ENCODE measurements at regions not wholly inside any gene's neighbourhood (a gene's known extent, or its start where the extent isn't known, plus 50 kb on each side); places are given as distances from the start of the nearest gene placed in this dataset.
A peak's percentile ranks its signal among the peaks of the same experiment; 100 is the strongest.
"Not testable (repeated sequence)": the region's sequence is repeated elsewhere in the genome, so short reads cannot be mapped to it uniquely, and the experiment has no call there.

DNA sequence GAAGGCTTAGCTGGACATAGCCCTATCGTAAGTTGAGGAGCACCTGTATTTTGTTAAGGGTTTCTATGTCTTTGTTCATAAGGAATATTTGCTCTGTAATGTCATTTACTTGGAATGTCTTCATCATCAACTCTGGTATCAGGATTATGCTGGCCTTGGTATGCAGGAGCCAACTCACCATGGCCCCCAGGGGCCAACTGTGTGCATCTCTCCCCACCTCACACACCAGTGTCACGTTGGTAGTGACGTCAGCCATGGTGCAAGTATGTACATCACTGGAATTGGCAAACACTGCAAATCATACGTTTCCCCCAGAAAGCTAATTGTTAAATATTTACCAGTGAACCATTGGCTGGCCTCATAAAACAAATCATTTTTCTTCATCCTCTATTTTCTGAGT, 70.8 kb downstream of the YTHDF1 start:
- H3K27ac Mint-ChIP-seq: no peak overlapping the region
- no peak for ATAC-seq
- no peaks in the 10 kb centered on the region for H3K36me3 Mint-ChIP-seq (ENCODE audit: low read depth)
- H3K9me3 Mint-ChIP-seq: peaks cover 13% of the 10 kb centered on the region
- DNase-seq: no peak
- peaks cover 15% of the 10 kb centered on the region for H3K27me3 Mint-ChIP-seq
- H3K4me1 Mint-ChIP-seq: no peaks in the 10 kb centered on the region
- no peak overlapping the region for H3K4me3 Mint-ChIP-seq

DNA sequence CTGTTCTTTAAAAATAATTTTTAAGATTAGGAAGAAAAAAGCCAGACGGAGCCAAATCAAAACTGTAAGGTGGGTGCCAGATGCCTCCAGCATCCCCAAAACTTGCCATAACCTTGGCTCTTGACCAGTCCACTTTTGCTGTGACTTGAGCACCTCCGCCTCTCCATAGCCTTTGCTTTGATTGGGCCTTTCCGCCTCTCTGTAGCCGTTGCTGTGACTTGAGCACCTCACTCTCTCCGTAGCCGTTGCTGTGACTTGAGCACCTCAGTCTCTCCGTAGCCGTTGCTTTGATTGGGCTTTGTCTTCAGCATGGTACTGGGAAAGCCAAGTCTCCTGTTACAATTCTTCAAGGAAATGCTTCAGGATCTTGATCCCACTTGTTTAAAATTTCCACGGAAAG, 73.0 kb downstream of the YTHDF1 start:
- Mint-ChIP-seq H3K4me3 (no peak overlapping the region), H3K27ac (no peak overlapping the region), H3K36me3 (ENCODE audit: low read depth) (no peaks in the 10 kb centered on the region), H3K4me1 (no peaks in the 10 kb centered on the region), H3K27me3 (peaks cover 11% of the 10 kb centered on the region), H3K9me3 (peaks cover 6% of the 10 kb centered on the region)
- DNase-seq: no peak
- no peak for ATAC-seq

DNA sequence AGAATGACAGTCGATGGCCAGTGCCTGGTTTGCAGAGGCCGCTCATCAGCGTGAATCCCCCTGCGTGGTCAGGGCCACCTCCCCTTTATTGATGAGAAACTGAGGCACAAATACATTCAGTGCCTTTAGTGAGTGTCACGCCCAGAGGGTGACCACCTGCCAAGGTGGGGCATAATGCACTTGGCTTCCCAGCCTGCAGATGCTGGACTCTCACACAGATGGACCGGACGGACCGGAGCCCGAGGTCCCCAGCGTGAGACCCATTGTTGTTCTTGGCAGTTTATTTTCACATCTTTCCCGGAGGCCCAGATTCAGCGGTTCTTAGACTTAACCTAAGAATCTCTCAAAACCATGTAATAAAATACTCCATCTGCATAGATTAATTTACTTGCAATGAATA, 74.4 kb downstream of the YTHDF1 start:
- H3K9me3 Mint-ChIP-seq: no peaks in the 10 kb centered on the region
- H3K4me3 Mint-ChIP-seq: no peak overlapping the region
- no peak overlapping the region for H3K27ac Mint-ChIP-seq

DNA sequence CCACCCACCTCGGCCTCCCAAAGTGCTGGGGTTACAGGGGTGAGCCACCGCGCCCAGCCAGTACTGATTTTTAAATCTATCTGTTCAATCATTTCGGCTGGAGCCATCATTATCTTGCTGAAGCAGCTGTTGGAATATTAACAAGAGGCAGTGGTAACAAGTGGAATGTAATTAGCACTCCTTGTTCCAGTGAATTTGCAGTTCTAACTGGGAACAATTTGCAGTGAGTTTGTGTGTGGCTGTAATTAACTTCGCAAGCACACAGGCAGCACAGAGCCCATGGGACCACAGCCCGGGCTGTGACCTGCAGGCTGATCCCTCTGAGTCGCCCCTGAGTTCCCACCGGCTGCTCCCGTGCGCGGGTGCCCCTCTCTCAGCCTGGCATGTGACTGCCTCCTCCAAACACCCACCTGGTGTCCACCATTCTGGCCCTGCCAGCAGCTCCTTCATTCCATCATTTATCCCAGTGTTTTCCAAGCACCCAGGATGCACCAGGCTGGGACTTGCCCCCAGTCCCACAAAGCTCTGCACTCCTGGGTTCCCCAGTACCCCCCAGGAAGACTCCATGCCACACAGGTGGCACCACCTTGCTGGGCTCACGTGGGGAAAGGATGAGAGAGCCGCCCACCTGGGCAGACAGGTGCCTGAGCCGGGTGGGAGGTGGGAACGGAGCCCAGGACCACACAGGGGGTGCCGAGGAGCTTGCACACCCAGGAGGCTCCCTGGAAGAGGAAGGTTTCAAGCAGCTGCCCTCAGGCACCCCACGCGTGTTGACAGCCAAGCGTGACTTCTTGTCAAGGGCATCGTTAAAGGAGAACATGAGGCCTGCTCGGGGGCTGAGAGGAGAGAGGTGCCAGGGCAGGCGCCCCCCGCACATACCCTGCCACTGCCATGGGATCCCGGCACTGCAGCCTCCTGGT, 75.2 kb downstream of the YTHDF1 start:
- Mint-ChIP-seq H3K4me1 (no peaks in the 10 kb centered on the region), H3K27me3 (peaks cover 7% of the 10 kb centered on the region)

More for the DNA sequence above, 74.4 kb downstream of the YTHDF1 start:
- H3K27me3 Mint-ChIP-seq: peaks cover 7% of the 10 kb centered on the region
- H3K4me1 Mint-ChIP-seq: no peaks in the 10 kb centered on the region
- H3K36me3 Mint-ChIP-seq (ENCODE audit: low read depth): no peaks in the 10 kb centered on the region
- DNase-seq (no peak), ATAC-seq (no peak)

DNA sequence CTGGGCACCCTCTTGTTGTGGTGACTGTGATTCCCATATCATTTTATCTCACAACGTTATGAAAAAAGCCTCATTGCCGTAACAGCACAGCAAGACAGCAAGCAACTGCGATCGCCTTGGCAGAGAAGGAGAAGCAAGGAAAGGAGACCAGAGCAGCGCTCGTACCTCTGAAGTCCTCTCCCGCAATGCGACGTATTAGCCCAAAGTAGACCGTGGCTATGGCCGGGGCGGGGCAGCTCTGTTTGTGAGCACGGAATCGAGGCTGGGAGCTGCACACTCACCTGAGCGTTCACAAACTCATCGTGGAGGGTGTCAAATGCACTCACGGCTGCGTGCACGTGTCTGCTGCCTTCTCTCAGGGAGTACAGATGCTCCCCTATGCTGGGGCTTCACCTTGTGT, 76.1 kb downstream of the YTHDF1 start:
- Mint-ChIP-seq H3K36me3 (ENCODE audit: low read depth) (no peaks in the 10 kb centered on the region), H3K4me1 (no peaks in the 10 kb centered on the region), H3K9me3 (no peaks in the 10 kb centered on the region), H3K27me3 (peaks cover 7% of the 10 kb centered on the region), H3K27ac (no peak overlapping the region), H3K4me3 (no peak overlapping the region)
- no peak for ATAC-seq
- no peak for DNase-seq

More for the DNA sequence above, 75.2 kb downstream of the YTHDF1 start:
- DNase-seq (no peak), ATAC-seq (no peak)
- Mint-ChIP-seq H3K27ac (no peak overlapping the region), H3K4me3 (no peak overlapping the region), H3K36me3 (ENCODE audit: low read depth) (no peaks in the 10 kb centered on the region), H3K9me3 (no peaks in the 10 kb centered on the region)

DNA sequence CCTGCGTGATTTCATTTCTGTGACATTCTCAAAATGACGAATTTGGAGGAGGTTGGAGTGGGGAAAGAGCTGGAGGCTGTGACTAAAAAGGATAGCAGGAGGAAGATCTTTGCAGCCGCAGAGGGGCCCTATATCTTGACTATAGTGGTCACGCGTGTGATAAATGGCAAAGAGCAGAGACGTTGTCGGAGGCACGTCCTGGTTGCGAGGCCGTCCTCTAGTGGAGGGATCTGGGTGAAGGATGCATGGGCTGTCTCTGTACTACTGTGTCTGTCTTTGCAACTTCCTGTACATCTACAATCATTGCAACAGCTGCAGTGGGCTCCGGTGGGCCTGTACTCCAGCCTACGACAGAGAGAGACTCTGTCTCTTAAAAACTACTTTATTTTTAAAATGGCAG, 76.6 kb downstream of the YTHDF1 start:
- no peaks in the 10 kb centered on the region for H3K4me1 Mint-ChIP-seq
- H3K36me3 Mint-ChIP-seq (ENCODE audit: low read depth): no peaks in the 10 kb centered on the region
- DNase-seq (no peak), ATAC-seq (no peak)
- H3K9me3 Mint-ChIP-seq: no peaks in the 10 kb centered on the region
- no peak overlapping the region for H3K4me3 Mint-ChIP-seq
- H3K27ac Mint-ChIP-seq: no peak overlapping the region
- H3K27me3 Mint-ChIP-seq: peaks cover 7% of the 10 kb centered on the region

DNA sequence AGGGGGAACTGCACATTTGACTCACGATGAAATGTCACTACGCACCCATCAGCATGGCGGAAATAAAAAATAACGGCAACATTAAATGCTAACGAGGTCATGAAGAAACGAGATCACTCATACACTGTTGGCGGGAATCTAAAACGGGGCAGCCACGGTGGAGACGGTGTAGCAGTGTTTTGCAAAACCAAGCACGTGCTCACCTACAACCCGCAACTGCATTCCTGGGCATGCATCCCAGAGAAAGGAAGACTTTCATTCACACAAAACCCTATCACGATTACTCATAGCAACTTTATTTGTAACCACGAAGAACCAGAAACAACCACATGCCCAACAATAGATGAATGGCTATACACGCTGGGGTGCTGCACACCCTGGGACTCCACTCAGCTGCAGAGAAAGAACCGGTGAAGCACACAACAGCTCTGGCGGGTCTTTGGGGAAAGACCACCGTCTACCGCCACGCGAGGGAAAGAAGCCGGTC, 77.0 kb downstream of the YTHDF1 start:
- peaks cover 7% of the 10 kb centered on the region for H3K27me3 Mint-ChIP-seq
- no peaks in the 10 kb centered on the region for H3K9me3 Mint-ChIP-seq
- H3K4me1 Mint-ChIP-seq: no peaks in the 10 kb centered on the region
- H3K27ac Mint-ChIP-seq: no peak overlapping the region
- ATAC-seq (no peak), DNase-seq (no peak)
- no peaks in the 10 kb centered on the region for H3K36me3 Mint-ChIP-seq (ENCODE audit: low read depth)
- H3K4me3 Mint-ChIP-seq: no peak overlapping the region

DNA sequence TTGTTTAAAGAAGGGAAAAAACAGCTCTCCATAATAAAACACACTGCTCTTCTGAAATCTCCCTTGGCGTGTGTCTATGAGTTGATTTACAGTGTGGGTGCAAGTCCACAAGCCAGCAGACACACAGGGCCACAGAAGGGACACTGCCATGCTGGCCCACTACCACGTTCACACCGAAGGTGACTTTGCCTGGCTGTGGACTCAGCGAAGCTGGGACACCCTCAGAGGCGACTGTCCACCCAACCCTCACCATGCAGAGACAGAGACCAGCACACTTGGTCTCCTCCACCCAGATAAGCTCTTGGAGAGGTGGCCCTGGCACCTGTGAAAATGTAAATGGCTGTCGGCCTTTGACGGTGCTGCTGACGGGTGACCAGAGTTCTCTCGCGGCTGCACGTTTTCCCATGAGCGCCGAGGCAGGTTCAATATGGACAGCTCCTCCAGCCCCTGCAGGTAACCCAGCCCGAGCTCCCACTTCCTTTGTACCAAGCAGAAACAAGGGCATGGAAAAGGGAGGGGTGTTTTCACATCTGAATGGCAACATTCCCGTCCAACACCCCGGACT, 78.0 kb downstream of the YTHDF1 start:
- H3K4me3 Mint-ChIP-seq: no peak overlapping the region
- ATAC-seq (no peak), DNase-seq (no peak)
- peaks cover 7% of the 10 kb centered on the region for H3K27me3 Mint-ChIP-seq
- H3K9me3 Mint-ChIP-seq: no peaks in the 10 kb centered on the region
- no peaks in the 10 kb centered on the region for H3K36me3 Mint-ChIP-seq (ENCODE audit: low read depth)
- H3K4me1 Mint-ChIP-seq: no peaks in the 10 kb centered on the region
- H3K27ac Mint-ChIP-seq: no peak overlapping the region

DNA sequence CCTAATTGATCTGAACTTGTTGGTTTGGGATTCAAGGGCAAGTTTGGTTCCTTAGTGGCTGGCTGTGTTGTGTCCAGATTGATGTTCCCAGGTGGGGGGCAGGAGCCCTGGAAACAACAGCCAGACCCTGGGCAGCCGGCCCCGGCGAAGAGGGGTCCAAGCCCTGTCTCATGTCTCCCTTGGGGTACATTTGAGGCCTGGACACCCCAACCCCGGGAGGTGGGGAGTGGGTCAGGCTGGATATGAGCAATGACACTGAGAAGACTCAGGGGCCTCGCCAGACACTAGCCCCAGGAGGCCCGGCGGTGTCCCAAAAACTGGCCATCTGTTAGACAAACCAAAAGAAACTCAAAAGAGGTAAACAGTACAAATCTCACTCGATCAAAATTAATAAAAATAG, 79.6 kb downstream of the YTHDF1 start:
- ATAC-seq: no peak
- Mint-ChIP-seq H3K27me3 (peaks cover 7% of the 10 kb centered on the region), H3K9me3 (no peaks in the 10 kb centered on the region), H3K4me1 (no peaks in the 10 kb centered on the region), H3K4me3 (no peak overlapping the region), H3K36me3 (ENCODE audit: low read depth) (no peaks in the 10 kb centered on the region), H3K27ac (no peak overlapping the region)
- DNase-seq: no peak

DNA sequence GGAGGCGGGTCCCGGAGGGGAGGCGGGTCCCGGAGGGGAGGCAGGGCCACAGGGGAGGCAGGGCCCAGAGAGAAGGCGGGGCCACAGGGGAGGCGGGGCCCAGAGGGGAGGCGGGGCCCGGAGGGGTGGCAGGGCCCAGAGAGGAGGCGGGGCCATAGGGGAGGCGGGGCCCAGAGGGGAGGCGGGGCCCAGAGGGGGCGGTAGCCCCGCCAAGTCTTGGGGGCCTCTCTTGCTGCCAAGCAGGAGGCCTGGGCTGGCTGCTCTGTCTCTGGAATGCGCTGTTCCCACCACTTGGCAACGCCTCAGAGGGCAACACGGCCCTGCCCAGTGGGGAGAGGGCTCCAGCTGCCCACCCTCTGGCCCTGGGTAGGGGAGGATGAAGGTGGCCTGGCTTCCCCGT, 80.5 kb downstream of the YTHDF1 start:
- H3K9me3 Mint-ChIP-seq: no peaks in the 10 kb centered on the region
- H3K27ac Mint-ChIP-seq: no peak overlapping the region
- ATAC-seq: no peak
- DNase-seq: no peak
- peaks cover 8% of the 10 kb centered on the region for H3K27me3 Mint-ChIP-seq
- no peaks in the 10 kb centered on the region for H3K36me3 Mint-ChIP-seq (ENCODE audit: low read depth)
- no peaks in the 10 kb centered on the region for H3K4me1 Mint-ChIP-seq
- no peak overlapping the region for H3K4me3 Mint-ChIP-seq

DNA sequence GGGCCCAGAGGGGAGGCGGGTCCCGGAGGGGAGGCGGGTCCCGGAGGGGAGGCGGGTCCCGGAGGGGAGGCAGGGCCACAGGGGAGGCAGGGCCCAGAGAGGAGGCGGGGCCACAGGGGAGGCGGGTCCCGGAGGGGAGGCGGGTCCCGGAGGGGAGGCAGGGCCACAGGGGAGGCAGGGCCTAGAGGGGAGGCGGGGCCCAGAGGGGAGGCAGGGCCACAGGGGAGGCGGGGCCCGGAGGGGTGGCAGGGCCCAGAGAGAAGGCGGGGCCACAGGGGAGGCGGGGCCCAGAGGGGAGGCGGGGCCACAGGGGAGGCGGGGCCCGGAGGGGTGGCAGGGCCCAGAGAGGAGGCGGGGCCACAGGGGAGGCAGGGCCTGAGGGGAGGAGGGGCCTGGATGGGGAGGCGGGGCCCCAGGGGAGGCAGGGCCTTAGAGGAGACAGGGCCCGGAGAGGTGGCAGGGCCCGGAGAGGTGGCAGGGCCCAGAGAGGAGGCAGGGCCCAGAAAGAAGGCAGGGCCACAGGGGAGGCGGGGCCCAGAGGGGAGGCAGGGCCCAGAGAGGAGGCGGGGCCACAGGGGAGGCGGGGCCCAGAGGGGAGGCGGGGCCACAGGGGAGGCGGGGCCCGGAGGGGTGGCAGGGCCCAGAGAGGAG, 81.1 kb downstream of the YTHDF1 start:
- H3K4me1 Mint-ChIP-seq; H3K36me3 Mint-ChIP-seq (ENCODE audit: low read depth); DNase-seq; H3K27ac Mint-ChIP-seq; ATAC-seq; H3K4me3 Mint-ChIP-seq; H3K9me3 Mint-ChIP-seq: not testable (repeated sequence)
- H3K27me3 Mint-ChIP-seq: peaks cover 10% of the 10 kb centered on the region

DNA sequence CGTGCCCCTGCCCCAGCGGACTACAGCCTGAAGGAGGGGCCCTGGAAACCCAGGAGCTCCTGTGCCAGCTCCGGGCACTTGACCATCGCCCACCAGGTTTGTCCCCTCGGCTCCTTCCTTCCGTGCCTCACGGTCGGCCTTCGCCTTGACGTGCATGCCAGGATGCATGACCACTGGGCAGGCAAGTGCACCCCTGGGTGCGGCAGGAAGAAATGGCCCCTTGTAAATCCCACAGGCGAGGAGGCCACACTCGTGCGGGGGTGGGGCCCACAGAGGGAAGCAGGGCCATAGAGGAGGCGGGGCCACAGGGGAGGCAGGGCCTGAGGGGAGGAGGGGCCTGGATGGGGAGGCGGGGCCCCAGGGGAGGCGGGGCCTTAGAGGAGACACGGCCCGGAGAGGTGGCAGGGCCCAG, 81.7 kb downstream of the YTHDF1 start:
- Mint-ChIP-seq H3K4me1 (no peaks in the 10 kb centered on the region), H3K27ac (no peak overlapping the region), H3K4me3 (no peak overlapping the region), H3K27me3 (peaks cover 10% of the 10 kb centered on the region), H3K9me3 (no peaks in the 10 kb centered on the region), H3K36me3 (ENCODE audit: low read depth) (no peaks in the 10 kb centered on the region)
- peak; percentile 31 for ATAC-seq
- DNase-seq: peak; percentile 17

DNA sequence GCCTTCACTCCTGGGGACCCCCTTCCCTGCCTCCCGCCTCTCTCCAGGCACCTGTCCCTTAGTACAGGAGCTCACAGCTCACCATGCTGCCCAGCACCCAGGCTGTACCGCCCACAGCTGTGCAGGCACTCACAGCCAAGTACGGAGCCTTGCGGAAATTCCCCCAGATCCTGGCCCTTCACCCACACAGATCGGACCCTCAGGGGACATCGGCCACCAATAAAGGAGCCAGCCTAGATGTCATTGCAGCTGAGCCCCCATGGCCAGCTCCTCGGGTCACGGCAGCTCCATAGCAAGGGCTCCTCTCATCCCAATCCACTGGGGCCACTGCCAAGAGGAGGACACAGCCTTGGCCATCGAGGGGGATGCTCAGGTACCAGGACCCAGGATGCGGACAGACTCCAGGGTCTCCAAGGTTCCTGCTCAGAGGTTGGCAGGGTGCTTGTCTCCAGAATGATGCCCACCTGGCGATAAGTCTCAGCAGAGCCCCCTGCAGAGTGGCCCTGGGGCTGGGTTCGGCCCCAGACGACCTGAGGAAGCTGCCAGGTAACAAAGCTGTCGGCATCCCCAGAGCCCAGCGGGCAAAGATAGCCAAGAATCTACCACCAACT, 82.3 kb downstream of the YTHDF1 start:
- H3K27ac Mint-ChIP-seq: no peak overlapping the region
- H3K36me3 Mint-ChIP-seq (ENCODE audit: low read depth): no peaks in the 10 kb centered on the region
- H3K4me3 Mint-ChIP-seq: no peak overlapping the region
- peaks cover 4% of the 10 kb centered on the region for H3K27me3 Mint-ChIP-seq
- DNase-seq: no peak
- H3K9me3 Mint-ChIP-seq: no peaks in the 10 kb centered on the region
- H3K4me1 Mint-ChIP-seq: no peaks in the 10 kb centered on the region
- no peak for ATAC-seq

DNA sequence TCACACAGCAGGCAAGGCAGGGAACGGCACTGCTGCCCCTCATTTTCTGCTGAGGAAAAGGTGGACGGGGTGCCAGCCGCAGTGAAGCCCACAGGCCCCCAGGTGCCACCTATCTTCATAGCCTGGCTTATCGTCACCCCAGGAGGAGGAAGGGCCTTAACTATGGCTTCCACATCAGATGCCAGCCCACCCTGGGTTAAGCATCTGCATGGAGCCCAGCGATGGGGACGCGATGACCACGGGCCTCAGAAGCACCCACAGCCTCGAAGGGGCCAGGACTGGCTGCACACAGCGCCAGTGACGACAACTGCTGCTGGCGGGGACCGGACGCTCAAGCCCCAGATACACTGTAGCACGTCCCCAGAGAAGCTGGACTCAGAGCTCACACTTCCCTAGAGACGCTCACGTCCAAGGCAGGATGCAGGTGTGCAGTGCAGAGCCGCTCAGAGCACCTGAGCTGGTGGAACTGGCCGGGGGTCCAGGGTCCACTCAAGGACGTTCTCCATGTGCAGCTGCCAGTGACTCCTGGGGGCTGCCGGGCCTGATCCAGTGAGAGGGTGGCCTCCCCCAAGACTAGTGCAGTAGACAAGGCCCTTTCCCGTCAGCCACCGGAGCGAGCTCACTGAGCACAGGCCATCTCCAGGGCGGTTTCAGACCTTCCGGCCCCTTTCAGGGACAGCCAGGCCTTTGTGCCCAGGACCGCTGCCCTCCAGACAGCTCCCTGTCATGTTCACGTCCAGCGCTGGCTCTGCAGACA, 83.0 kb downstream of the YTHDF1 start:
- H3K4me1 Mint-ChIP-seq: no peaks in the 10 kb centered on the region
- no peaks in the 10 kb centered on the region for H3K36me3 Mint-ChIP-seq (ENCODE audit: low read depth)
- no peak for ATAC-seq
- H3K27me3 Mint-ChIP-seq: peaks cover 3% of the 10 kb centered on the region
- no peaks in the 10 kb centered on the region for H3K9me3 Mint-ChIP-seq
- no peak for DNase-seq
- H3K27ac Mint-ChIP-seq: no peak overlapping the region
- H3K4me3 Mint-ChIP-seq: no peak overlapping the region

Measured in activated naive CD8-positive, alpha-beta T cell treated with anti-CD3 and anti-CD28 coated beads, Interleukin-2, amount 50 U/mL, for 24 hours (primary cell).